ENCODE measurements at regions not wholly inside any gene's neighbourhood (a gene's known extent, or its start where the extent isn't known, plus 50 kb on each side); places are given as distances from the start of the nearest gene placed in this dataset.

DNA sequence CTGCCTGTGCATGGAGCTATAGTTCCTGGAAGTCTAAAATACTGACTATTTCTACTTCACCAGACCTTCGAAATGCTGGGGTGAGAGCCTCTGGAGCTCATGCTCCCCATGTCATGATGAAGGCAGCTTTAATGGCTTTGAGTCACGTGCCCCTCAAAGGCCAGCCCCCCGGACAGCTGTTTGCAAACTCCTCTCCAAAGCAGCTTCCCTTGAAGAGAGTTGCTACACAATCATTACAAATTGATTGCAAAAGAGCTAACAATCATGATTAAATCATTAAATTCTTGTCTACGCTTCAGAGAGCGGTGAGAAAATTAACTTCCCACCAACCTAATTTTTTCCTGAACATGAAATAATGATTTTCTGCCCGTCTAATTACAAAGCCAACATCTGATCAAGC lies 134.8 kb upstream of the IRX6 start:
- H3K4me2 ChIP-seq (ENCODE audit: low read length), result no peak overlapping the region
- H3K27ac ChIP-seq (ENCODE audit: low read depth, low read length), result no peak overlapping the region
- H3K36me3 ChIP-seq (ENCODE audit: control insufficient read depth, low read length), result no peaks in the 10 kb centered on the region
- no peaks in the 10 kb centered on the region for H3K9me2 ChIP-seq (replicated peaks; ENCODE audit: control insufficient read depth, low read length)
- no peaks in the 10 kb centered on the region for H3K4me1 ChIP-seq (ENCODE audit: control insufficient read depth, low read length)
- H3K27me3 ChIP-seq (ENCODE audit: control insufficient read depth, low read length), result no peaks in the 10 kb centered on the region
- no peak for TF ChIP-seq EZH2phosphoT487 (IDR thresholded peaks at IDR 0.05; ENCODE audit: borderline replicate concordance, low read length)
- TF ChIP-seq, protein P1, sequence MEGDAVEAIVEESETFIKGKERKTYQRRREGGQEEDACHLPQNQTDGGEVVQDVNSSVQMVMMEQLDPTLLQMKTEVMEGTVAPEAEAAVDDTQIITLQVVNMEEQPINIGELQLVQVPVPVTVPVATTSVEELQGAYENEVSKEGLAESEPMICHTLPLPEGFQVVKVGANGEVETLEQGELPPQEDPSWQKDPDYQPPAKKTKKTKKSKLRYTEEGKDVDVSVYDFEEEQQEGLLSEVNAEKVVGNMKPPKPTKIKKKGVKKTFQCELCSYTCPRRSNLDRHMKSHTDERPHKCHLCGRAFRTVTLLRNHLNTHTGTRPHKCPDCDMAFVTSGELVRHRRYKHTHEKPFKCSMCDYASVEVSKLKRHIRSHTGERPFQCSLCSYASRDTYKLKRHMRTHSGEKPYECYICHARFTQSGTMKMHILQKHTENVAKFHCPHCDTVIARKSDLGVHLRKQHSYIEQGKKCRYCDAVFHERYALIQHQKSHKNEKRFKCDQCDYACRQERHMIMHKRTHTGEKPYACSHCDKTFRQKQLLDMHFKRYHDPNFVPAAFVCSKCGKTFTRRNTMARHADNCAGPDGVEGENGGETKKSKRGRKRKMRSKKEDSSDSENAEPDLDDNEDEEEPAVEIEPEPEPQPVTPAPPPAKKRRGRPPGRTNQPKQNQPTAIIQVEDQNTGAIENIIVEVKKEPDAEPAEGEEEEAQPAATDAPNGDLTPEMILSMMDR (IDR thresholded peaks at IDR 0.05; ENCODE audit: low read depth, low read length, poor library complexity, severe bottlenecking), result no peak
- no peaks in the 10 kb centered on the region for H3K9me3 ChIP-seq (ENCODE audit: control insufficient read depth, insufficient read depth, low read length)
- H3K4me3 ChIP-seq (ENCODE audit: low read length), result no peak overlapping the region
- H3K79me2 ChIP-seq (ENCODE audit: control insufficient read depth, low read length), result no peaks in the 10 kb centered on the region
- no peaks in the 10 kb centered on the region for H3F3A ChIP-seq (ENCODE audit: control insufficient read depth, insufficient read depth)
- H4K20me1 ChIP-seq (ENCODE audit: control insufficient read depth, insufficient read depth, low read depth, low read length), result no peaks in the 10 kb centered on the region

DNA sequence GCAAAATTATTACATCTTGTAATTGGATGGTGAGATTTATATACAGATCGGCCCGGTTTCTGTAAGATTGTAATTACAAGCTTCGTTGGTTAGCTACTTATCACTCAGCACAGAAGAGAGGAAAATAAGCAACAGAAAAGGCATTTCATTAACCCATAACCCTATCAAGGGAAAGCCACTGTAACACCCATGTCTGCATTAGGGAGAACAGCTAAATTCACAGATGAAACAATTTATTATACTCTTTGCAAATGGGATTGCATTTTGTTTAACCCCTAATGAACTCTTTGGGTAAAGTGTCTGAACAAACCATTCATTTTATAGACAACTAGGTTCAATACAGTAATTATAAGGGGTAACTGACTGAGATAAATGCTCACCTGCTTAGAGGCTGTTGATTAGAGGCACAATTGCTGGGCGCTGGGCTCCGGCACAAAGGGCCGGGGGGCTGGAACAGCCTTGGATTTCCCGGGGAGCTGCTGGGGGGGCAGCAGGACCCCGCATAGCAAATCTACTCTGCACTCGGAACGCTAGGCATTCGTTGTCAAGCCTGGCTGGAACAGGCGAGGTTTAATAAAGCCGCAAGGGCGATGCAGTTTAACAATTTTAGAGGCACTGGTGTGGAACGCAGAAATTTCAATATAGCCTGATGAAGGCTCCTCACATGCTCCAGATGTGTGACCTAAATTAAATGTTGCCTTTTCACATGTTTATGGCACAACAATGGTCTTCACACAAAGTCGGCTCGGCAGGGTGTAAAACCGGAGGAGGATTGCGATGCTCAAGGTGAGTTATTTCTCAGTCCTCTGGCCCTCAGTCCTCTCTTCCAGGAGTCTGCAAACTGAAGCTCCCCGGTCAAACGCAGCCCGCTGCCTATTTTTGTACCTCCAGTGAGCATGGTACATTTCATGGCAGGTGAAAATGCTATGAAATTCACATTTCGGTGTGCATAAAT lies 134.0 kb upstream of the IRX6 start:
- no peak overlapping the region for H3K4me3 ChIP-seq (ENCODE audit: low read length)
- TF ChIP-seq, protein P1 (IDR thresholded peaks at IDR 0.05; ENCODE audit: low read depth, low read length, poor library complexity, severe bottlenecking), result no peak
- no peaks in the 10 kb centered on the region for H3K9me2 ChIP-seq (replicated peaks; ENCODE audit: control insufficient read depth, low read length)
- H3K9me3 ChIP-seq (ENCODE audit: control insufficient read depth, insufficient read depth, low read length), result no peaks in the 10 kb centered on the region
- H3K36me3 ChIP-seq (ENCODE audit: control insufficient read depth, low read length), result no peaks in the 10 kb centered on the region
- H3F3A ChIP-seq (ENCODE audit: control insufficient read depth, insufficient read depth), result no peaks in the 10 kb centered on the region
- H3K4me1 ChIP-seq (ENCODE audit: control insufficient read depth, low read length), result no peaks in the 10 kb centered on the region
- no peak overlapping the region for H3K4me2 ChIP-seq (ENCODE audit: low read length)
- no peak overlapping the region for H3K27ac ChIP-seq (ENCODE audit: low read depth, low read length)
- H3K79me2 ChIP-seq (ENCODE audit: control insufficient read depth, low read length), result no peaks in the 10 kb centered on the region
- H4K20me1 ChIP-seq (ENCODE audit: control insufficient read depth, insufficient read depth, low read depth, low read length), result no peaks in the 10 kb centered on the region
- H3K27me3 ChIP-seq (ENCODE audit: control insufficient read depth, low read length), result no peaks in the 10 kb centered on the region

DNA sequence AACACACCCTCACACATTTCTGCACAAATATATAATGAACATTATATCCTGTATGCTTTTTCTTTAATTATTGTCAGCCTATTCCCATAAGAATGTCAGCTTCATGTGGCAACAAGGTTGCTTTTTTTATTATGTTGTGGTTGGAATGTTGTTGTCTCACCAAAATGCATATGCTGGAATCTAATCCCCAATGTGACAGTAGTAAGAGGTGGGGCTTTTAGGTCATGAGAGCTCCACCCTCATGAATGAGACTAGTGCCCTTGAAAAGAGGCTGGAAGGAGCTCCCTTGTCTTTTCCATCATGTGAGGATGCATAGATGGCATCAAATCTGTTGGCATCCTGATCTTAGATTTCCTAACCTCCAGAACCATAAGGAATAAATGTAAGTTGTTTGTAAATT lies 131.3 kb upstream of the IRX6 start:
- no peak overlapping the region for H3K27ac ChIP-seq (ENCODE audit: low read depth, low read length)
- H3F3A ChIP-seq (ENCODE audit: control insufficient read depth, insufficient read depth), result no peaks in the 10 kb centered on the region
- H3K79me2 ChIP-seq (ENCODE audit: control insufficient read depth, low read length), result no peaks in the 10 kb centered on the region
- no peak overlapping the region for H3K4me2 ChIP-seq (ENCODE audit: low read length)
- H3K4me3 ChIP-seq (ENCODE audit: low read length), result no peak overlapping the region
- no peaks in the 10 kb centered on the region for H3K27me3 ChIP-seq (ENCODE audit: control insufficient read depth, low read length)
- no peaks in the 10 kb centered on the region for H4K20me1 ChIP-seq (ENCODE audit: control insufficient read depth, insufficient read depth, low read depth, low read length)
- H3K36me3 ChIP-seq (ENCODE audit: control insufficient read depth, low read length), result no peaks in the 10 kb centered on the region
- H3K4me1 ChIP-seq (ENCODE audit: control insufficient read depth, low read length), result no peaks in the 10 kb centered on the region
- no peaks in the 10 kb centered on the region for H3K9me3 ChIP-seq (ENCODE audit: control insufficient read depth, insufficient read depth, low read length)
- no peaks in the 10 kb centered on the region for H3K9me2 ChIP-seq (replicated peaks; ENCODE audit: control insufficient read depth, low read length)
- TF ChIP-seq EZH2phosphoT487 (IDR thresholded peaks at IDR 0.05; ENCODE audit: borderline replicate concordance, low read length), result no peak
- TF ChIP-seq, protein P1 (IDR thresholded peaks at IDR 0.05; ENCODE audit: low read depth, low read length, poor library complexity, severe bottlenecking), result no peak

Measured in DOHH2 (cell line).